SK-N-SH (cell line): ENCODE measurements at regions not wholly inside any gene's neighbourhood (a gene's known extent, or its start where the extent isn't known, plus 50 kb on each side); places are given as distances from the start of the nearest gene placed in this dataset.

ENCODE experiments used
- CTCF ChIA-PET: fragments of 300-600, 350-600 bp; formaldehyde crosslinking; extraction: SDS; loops from one replicate; lab custom pipeline; 2021; lab: Yijun Ruan, JAX
- POLR2A ChIA-PET: fragments of 350-600 bp; sonication (Branson Sonifier 250); formaldehyde crosslinking; extraction: SDS; loops from one replicate; lab custom pipeline; 2020; ENCODE audit warnings: antibody characterized with exemption, inconsistent platforms; lab: Yijun Ruan, JAX
- DNase-seq: peaks from one replicate; pipeline ENCODE4 v3.0.0; 2012
- H2AFZ ChIP-seq: fragments of 200-600 bp; sonication (generic); 2 replicates; pipeline ENCODE4 v1.8.1; 2016; ENCODE audit warnings: antibody characterized with exemption, mild to moderate bottlenecking, low read depth
- H3F3A ChIP-seq: fragments of 200-600 bp; sonication (generic); replicated peaks from 2 replicates; pipeline ENCODE3; 2016; ENCODE audit warnings: antibody characterized with exemption, mild to moderate bottlenecking; ENCODE audit not compliant: insufficient read depth
- H3K27ac ChIP-seq, 2 experiments: fragments of 200-500 bp in 1 of 2; fragments of 200-600 bp in 1 of 2; sonication (Bioruptor generic) in 1 of 2; sonication (generic), shearing (Covaris generic) in 1 of 2; 2 replicates each; pipeline versions ENCODE4 v1.5.1 to v1.6.1; 2014 to 2016; ENCODE audit warnings: low read depth in 2 of 2, inconsistent platforms in 1 of 2, low read length in 1 of 2, mild to moderate bottlenecking in 1 of 2, mixed read lengths in 1 of 2
- H3K27me3 ChIP-seq: fragments of 200-600 bp; sonication (generic), shearing (Covaris generic); 2 replicates; pipeline ENCODE4 v1.6.1; 2016; ENCODE audit warnings: mixed run types; ENCODE audit not compliant: insufficient read depth
- H3K36me3 ChIP-seq, 2 experiments: fragments of 200-500 bp in 1 of 2; fragments of 200-600 bp in 1 of 2; sonication (Bioruptor generic) in 1 of 2; sonication (generic) in 1 of 2; replicated peaks in 1 of 2; 2 replicates each; pipeline versions ENCODE3 to v1.5.1; 2014 to 2016; ENCODE audit warnings: low read length in 1 of 2, mild to moderate bottlenecking in 1 of 2; ENCODE audit not compliant: insufficient read depth in 2 of 2, control insufficient read depth in 1 of 2
- H3K4me1 ChIP-seq, 2 experiments: fragments of 200-500 bp in 1 of 2; fragments of 200-600 bp in 1 of 2; sonication (Bioruptor generic) in 1 of 2; sonication (generic), shearing (Covaris generic) in 1 of 2; 2 replicates each; pipeline versions ENCODE4 v1.5.1 to v1.6.1; 2014 to 2016; ENCODE audit warnings: low read depth in 1 of 2, low read length in 1 of 2, mixed run types in 1 of 2; ENCODE audit not compliant: insufficient read depth in 2 of 2, control insufficient read depth in 1 of 2
- H3K4me2 ChIP-seq: fragments of 200-600 bp; sonication (generic), shearing (Covaris generic); 2 replicates; pipeline ENCODE4 v1.6.1; 2017; ENCODE audit warnings: mixed run types
- H3K4me3 ChIP-seq, 2 experiments: fragments of 200-500 bp in 1 of 2; fragments of 200-600 bp in 1 of 2; sonication (Bioruptor generic) in 1 of 2; sonication (generic), shearing (Covaris generic) in 1 of 2; 2 replicates each; pipeline versions ENCODE4 v1.5.1 to v1.8.1; 2014 to 2016; ENCODE audit warnings: low read depth in 2 of 2, inconsistent platforms in 1 of 2, low read length in 1 of 2, mild to moderate bottlenecking in 1 of 2, mixed read lengths in 1 of 2, moderate library complexity in 1 of 2
- H3K79me2 ChIP-seq: fragments of 200-600 bp; sonication (generic); 2 replicates; pipeline ENCODE4 v1.8.1; 2017; ENCODE audit warnings: mild to moderate bottlenecking; ENCODE audit not compliant: insufficient read depth
- H3K9ac ChIP-seq: fragments of 200-600 bp; sonication (generic); 2 replicates; pipeline ENCODE4 v1.6.1; 2017; ENCODE audit warnings: mixed run types
- H3K9me2 ChIP-seq: fragments of 200-600 bp; sonication (generic); 2 replicates; pipeline ENCODE4 v1.6.1; 2017; ENCODE audit warnings: mixed run types
- H3K9me3 ChIP-seq: fragments of 200-600 bp; sonication (generic); 2 replicates; pipeline ENCODE4 v1.6.1; 2017; ENCODE audit warnings: mixed run types, mild to moderate bottlenecking, moderate library complexity
- H4K20me1 ChIP-seq: fragments of 200-600 bp; sonication (generic); 2 replicates; pipeline ENCODE4 v1.6.1; 2017; ENCODE audit warnings: mild to moderate bottlenecking, mixed run types; ENCODE audit not compliant: insufficient read depth
- CHD2 ChIP-seq: fragments of 150-350 bp; IDR thresholded peaks from 2 replicates; pipeline ENCODE4 v1.6.1; 2018; ENCODE audit warnings: low read length; ENCODE audit not compliant: partially characterized antibody
- CTCF ChIP-seq: fragments of 200-600 bp; sonication (generic); IDR thresholded peaks from 2 replicates; pipeline ENCODE4 v1.6.1; 2017; ENCODE audit warnings: antibody characterized with exemption, mild to moderate bottlenecking, moderate library complexity
- EP300 ChIP-seq, 2 experiments: IDR thresholded peaks; 2 replicates each; pipeline versions ENCODE4 v1.4.0 to v1.6.1; 2012; ENCODE audit warnings: borderline replicate concordance in 1 of 2, low read depth in 1 of 2, low read length in 1 of 2
- FOXJ3 ChIP-seq: sonication (generic); formaldehyde crosslinking; IDR thresholded peaks from 2 replicates; pipeline ENCODE4 v1.5.1; 2020; ENCODE audit warnings: mild to moderate bottlenecking, missing genetic modification reagents
- GABPA ChIP-seq: IDR thresholded peaks from 2 replicates; pipeline ENCODE4 v1.4.0; 2012; ENCODE audit warnings: low read depth, mild to moderate bottlenecking
- JUND ChIP-seq: IDR thresholded peaks from 2 replicates; pipeline ENCODE4 v1.4.0; 2012
- NFIC ChIP-seq: IDR thresholded peaks from 2 replicates; pipeline ENCODE4 v1.4.0; 2012; ENCODE audit warnings: borderline replicate concordance
- SMC3 ChIP-seq: IDR thresholded peaks from 2 replicates; pipeline ENCODE4 v1.6.1; 2012; ENCODE audit warnings: low read depth, low read length, improper control_type of control experiment
- TCF12 ChIP-seq: IDR thresholded peaks from 2 replicates; pipeline ENCODE4 v1.4.0; 2012
- USF1 ChIP-seq: IDR thresholded peaks from 2 replicates; pipeline ENCODE4 v1.4.0; 2012; ENCODE audit warnings: low read depth, borderline replicate concordance
- YY1 ChIP-seq: IDR thresholded peaks from 2 replicates; pipeline ENCODE4 v1.4.0; 2012; ENCODE audit warnings: low read depth, mild to moderate bottlenecking
- WGBS: methylation state at CpG from one replicate; pipeline ENCODE4 v1.1.6; 2017; ENCODE audit warnings: low lambda C conversion rate; 5-methylcytosine and 5-hydroxymethylcytosine counted together

GRCh38 chr1:80018348-80018747 is 1011.8 kb upstream of the ADGRL4 start (continued):
- TF ChIP-seq CTCF: no peak
- no peak for TF ChIP-seq EP300 (IDR thresholded peaks at IDR 0.05; ENCODE audit: borderline replicate concordance in 1 of 2, low read depth in 1 of 2, low read length in 1 of 2)
- no peak for TF ChIP-seq TCF12

GRCh38 chr1:80008934-80009333 is 1002.4 kb upstream of the ADGRL4 start:
- no peak overlapping the region for H2AFZ ChIP-seq
- H3K36me3 ChIP-seq: no peaks in the 10 kb centered on the region
- H3K9ac ChIP-seq: no peak overlapping the region
- H4K20me1 ChIP-seq: no peaks in the 10 kb centered on the region
- DNase-seq: no peak
- POLR2A ChIA-PET: no interaction called here
- no peaks in the 10 kb centered on the region for H3F3A ChIP-seq
- CTCF ChIA-PET: no interaction called here
- no peaks in the 10 kb centered on the region; the same call in 1 of the 2 replicates for H3K9me2 ChIP-seq
- no peaks in the 10 kb centered on the region for H3K4me1 ChIP-seq
- no peak overlapping the region for H3K27ac ChIP-seq
- no peaks in the 10 kb centered on the region for H3K27me3 ChIP-seq
- no peak overlapping the region for H3K4me2 ChIP-seq
- 87% methylated on average over 1 of the region's 1 CpG for WGBS
- no peak for TF ChIP-seq NFIC
- H3K4me3 ChIP-seq: no peak overlapping the region
- no peaks in the 10 kb centered on the region for H3K79me2 ChIP-seq
- no peaks in the 10 kb centered on the region for H3K9me3 ChIP-seq

- Histone ChIP-seq H3K36me3 (no peaks in the 10 kb centered on the region), H2AFZ (no peak overlapping the region), H3K9me3 (no peaks in the 10 kb centered on the region), H4K20me1 (no peaks in the 10 kb centered on the region), H3K4me3 (no peak overlapping the region), H3F3A (no peaks in the 10 kb centered on the region), H3K9me2 (no peaks in the 10 kb centered on the region; the same call in 1 of the 2 replicates), H3K9ac (no peak overlapping the region), H3K27ac (no peak overlapping the region), H3K4me1 (no peaks in the 10 kb centered on the region), H3K79me2 (no peaks in the 10 kb centered on the region), H3K4me2 (no peak overlapping the region), H3K27me3 (no peaks in the 10 kb centered on the region)
- ChIA-PET CTCF (no interaction called here), POLR2A (no interaction called here)
- DNase-seq: no peak
- TF ChIP-seq USF1: no peak
- TF ChIP-seq CTCF: no peak
- TF ChIP-seq GABPA: no peak
- TF ChIP-seq JUND: no peak
- TF ChIP-seq CHD2: no peak
- TF ChIP-seq YY1: no peak
- no peak for TF ChIP-seq FOXJ3
- no peak for TF ChIP-seq SMC3
These were observed 996.7 kb upstream of the ADGRL4 start for GRCh38 chr1:80003250-80003649.
